ENCODE measurements at regions not wholly inside any gene's neighbourhood (a gene's known extent, or its start where the extent isn't known, plus 50 kb on each side); places are given as distances from the start of the nearest gene placed in this dataset.
"Not testable (repeated sequence)": the region's sequence is repeated elsewhere in the genome, so short reads cannot be mapped to it uniquely, and the experiment has no call there.

DNA sequence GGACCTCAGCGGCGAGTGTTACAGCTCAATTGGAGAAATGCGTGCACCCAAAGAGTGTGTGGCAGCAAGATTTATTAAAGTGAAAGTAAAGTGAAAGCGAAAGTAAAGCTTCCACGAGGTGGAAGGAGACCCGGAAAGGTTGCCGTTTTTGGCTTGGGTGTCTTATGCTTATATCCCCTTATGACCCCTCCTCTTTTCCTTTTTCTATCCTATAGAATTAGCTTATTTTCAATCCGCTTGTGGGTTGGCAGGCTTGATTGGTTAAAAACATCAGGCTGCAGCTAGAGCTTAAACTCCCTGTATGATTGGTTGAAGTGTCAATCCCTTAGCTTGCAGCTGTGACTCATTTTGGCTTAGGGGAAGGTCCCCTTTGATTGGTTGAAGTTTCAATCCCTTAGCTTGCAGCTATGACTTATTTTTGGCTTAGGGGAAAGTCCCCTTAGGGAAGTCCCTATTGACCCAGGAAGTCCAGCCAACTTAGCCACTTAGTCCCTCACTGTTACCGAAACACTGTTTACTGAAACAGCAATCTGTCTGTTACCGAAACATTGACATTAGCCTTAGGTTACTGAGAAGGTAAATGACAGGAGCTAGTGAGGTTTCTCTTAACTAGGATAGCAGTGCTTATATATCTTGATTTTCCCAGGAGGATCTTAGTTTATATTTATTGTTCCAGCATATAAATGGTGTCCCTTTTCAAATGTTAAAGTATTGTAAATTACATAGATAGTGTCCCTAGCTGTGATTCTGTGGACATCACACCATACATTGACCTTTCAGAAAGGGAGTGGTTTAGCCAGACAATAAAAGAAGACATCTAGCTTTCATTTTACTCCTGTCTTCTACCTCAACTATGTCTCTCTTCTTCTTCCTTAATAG, 575.8 kb downstream of the DACH1 start:
- TF ChIP-seq, protein P1, sequence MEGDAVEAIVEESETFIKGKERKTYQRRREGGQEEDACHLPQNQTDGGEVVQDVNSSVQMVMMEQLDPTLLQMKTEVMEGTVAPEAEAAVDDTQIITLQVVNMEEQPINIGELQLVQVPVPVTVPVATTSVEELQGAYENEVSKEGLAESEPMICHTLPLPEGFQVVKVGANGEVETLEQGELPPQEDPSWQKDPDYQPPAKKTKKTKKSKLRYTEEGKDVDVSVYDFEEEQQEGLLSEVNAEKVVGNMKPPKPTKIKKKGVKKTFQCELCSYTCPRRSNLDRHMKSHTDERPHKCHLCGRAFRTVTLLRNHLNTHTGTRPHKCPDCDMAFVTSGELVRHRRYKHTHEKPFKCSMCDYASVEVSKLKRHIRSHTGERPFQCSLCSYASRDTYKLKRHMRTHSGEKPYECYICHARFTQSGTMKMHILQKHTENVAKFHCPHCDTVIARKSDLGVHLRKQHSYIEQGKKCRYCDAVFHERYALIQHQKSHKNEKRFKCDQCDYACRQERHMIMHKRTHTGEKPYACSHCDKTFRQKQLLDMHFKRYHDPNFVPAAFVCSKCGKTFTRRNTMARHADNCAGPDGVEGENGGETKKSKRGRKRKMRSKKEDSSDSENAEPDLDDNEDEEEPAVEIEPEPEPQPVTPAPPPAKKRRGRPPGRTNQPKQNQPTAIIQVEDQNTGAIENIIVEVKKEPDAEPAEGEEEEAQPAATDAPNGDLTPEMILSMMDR (IDR thresholded peaks at IDR 0.05; ENCODE audit: control extremely low read depth, extremely low read depth, low read depth, missing control alignments) = no peak
- ChIA-PET POLR2A (no interaction called here), CTCF (interaction anchor here (0.7 to 1.6 kb wide), 2 partner anchors 587 to 1447 kb away, joined by 3 to 6 read pairs; no protein-coding TSS in a partner anchor)
- DNase-seq (ENCODE audit: extremely low spot score) = peak; percentile 16

DNA sequence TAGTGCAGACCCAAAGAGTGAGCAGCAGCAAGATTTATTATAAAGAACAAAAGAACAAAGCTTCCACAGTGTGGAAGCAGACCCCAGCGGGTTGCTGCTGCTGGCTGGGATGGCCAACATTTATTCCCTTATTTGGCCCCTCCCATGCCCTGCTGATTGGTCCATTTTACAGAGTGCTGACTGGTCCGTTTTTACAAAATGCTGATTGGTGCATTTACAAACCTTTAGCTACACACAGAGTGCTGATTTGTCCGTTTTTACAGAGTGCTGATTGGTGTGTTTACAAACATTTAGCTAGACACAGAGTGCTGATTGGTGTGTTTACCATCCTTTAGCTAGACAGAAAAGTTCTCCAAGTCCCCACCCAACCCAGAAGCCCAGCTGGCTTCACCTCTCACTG, 577.0 kb downstream of the DACH1 start:
- DNase-seq (ENCODE audit: extremely low spot score); POLR2A ChIA-PET: not testable (repeated sequence)
- CTCF ChIA-PET = interaction anchor here (1.5 kb wide), 1 partner anchor 15 kb away, joined by 5 read pairs; no protein-coding TSS in a partner anchor

DNA sequence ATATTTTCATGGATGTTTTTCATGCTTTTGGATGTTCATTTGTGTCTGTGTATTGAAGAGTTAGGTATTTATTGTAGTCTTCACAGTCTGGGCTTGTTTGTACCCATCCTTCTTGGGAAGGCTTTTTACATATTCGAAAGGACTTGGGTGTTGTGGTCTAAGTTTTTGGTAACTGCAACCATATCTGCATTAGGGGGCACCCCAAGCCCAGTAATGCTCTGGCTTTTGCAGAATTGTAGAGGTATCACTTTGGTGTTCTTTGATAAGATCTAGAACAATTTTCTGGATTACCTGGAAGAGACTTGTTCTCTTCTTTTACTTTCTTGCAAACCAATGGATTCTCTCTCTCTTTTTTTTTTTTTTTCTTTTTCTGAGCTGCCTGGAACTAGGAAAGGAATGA, 581.3 kb downstream of the DACH1 start:
- TF ChIP-seq, protein P1 (IDR thresholded peaks at IDR 0.05; ENCODE audit: control extremely low read depth, extremely low read depth, low read depth, missing control alignments) = peak; percentile 22
- POLR2A ChIA-PET = no interaction called here
- DNase-seq (ENCODE audit: extremely low spot score) = no peak
- CTCF ChIA-PET = interaction anchor here (1.5 to 1.9 kb wide), 3 partner anchors 9 to 593 kb away, joined by 4 to 10 read pairs (median 7); no protein-coding TSS in a partner anchor

DNA sequence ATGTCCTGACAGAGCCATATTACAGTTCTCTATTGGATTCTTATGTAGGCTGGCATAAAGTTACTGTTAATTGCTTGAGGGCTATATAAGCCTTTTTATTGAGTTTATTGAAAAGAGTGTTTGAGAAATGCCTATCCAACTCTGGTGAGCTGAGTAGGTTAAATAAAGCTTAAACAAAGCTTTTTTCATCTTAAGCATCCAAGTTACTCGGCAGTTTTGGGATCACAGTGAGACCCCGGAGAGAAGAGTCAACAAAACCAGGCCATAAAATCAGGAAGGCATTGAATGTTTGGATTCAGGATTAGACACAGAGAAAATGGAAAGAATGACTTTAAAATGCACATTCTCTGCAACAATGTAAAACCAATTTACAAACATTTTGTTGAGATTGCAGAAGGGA, 588.5 kb downstream of the DACH1 start:
- no peak for DNase-seq (ENCODE audit: extremely low spot score)
- TF ChIP-seq, protein P1 (IDR thresholded peaks at IDR 0.05; ENCODE audit: control extremely low read depth, extremely low read depth, low read depth, missing control alignments) = no peak
- ChIA-PET CTCF (no interaction called here), POLR2A (no interaction called here)

DNA sequence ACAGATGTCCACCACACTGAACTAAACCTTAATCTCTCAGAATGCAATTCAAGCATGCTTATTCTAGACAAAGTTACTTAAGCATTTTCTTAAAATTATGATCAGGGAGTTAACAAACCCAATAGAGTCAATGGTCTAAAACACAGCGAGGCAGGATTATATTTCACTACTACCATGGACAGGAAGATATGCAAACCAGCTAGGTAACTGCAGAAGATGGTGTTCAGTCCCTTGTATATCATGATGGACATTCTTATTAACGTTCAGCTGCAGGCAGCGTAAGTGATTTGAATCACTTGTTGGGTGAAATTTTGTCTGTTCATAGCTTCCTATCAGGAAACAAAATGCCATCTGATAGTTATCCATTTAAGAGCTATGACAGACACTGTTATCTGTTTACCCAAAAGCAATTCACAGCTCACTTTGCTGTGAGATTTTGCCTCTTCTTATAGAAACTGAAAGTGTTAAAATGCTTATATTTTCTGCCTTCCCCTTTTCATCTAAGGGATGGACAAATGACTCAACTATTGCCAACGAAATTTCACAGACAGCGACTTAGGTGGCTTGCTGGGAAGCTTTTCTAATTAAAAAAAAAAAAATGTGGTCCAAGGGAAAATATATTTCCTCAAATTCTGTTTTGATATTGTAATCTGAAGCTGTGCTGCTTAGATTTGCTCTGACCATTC, 591.9 kb downstream of the DACH1 start:
- ChIA-PET POLR2A (no interaction called here), CTCF (interaction anchor here (1.0 to 1.4 kb wide), 2 partner anchors 14 to 15 kb away, joined by 3 to 5 read pairs; no protein-coding TSS in a partner anchor)
- TF ChIP-seq, protein P1 (IDR thresholded peaks at IDR 0.05; ENCODE audit: control extremely low read depth, extremely low read depth, low read depth, missing control alignments) = no peak
- peak; percentile 34 for DNase-seq (ENCODE audit: extremely low spot score)

DNA sequence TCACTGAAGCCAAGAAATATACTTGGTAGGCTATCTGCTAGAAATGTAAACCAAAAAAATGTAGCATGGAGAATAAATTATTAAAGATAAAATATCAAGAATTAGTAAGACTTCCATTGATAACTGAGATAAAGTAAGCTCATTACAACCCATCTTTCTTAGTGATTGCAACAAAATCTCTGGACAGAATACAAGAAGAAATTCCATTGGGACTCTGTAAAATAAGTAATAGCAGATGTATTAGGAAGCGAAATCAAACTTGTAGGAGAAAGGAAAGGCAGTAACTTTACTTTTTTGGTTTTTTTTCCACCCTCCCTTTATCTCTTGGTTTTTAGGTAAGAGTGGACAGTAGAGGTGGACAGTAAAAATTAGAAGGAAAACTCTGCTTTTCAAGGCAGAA, 605.7 kb downstream of the DACH1 start:
- ChIA-PET POLR2A (no interaction called here), CTCF (interaction anchor here (1.0 kb wide), 1 partner anchor 15 kb away, joined by 3 read pairs; no protein-coding TSS in a partner anchor)
- TF ChIP-seq, protein P1 (IDR thresholded peaks at IDR 0.05; ENCODE audit: control extremely low read depth, extremely low read depth, low read depth, missing control alignments) = no peak
- DNase-seq (ENCODE audit: extremely low spot score) = no peak

DNA sequence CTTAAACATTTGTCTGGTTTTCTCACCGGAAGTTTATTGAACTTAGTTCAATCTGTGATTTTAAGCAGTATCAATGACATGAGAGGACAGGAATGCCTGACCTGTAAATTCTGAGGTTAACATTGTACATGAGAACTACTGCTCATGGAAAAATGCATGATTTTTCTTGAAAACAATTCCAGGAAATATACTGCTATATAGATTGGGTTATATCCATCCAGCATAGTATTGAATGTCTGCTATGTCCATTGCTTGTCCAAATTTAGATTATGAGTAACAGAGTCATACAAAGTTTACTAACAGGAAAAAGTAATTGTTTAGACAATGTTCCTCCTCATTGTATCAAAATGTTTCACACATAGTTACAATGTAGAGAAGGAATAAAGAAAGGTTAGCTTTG, 606.8 kb downstream of the DACH1 start:
- DNase-seq (ENCODE audit: extremely low spot score) = no peak
- TF ChIP-seq, protein P1 (IDR thresholded peaks at IDR 0.05; ENCODE audit: control extremely low read depth, extremely low read depth, low read depth, missing control alignments) = no peak
- ChIA-PET CTCF (no interaction called here), POLR2A (no interaction called here)

Data from GM10248 (cell line).